H1 (cell line): ENCODE measurements at regions not wholly inside any gene's neighbourhood (a gene's known extent, or its start where the extent isn't known, plus 50 kb on each side); places are given as distances from the start of the nearest gene placed in this dataset.

Source experiments
- EZH2 ChIP-seq: fragments of 200-600 bp; sonication (generic); IDR thresholded peaks from 2 replicates; pipeline ENCODE4 v1.7.1; 2012; ENCODE audit warnings: low read depth, mild to moderate bottlenecking, moderate library complexity, low read length, inconsistent platforms; ENCODE audit not compliant: severe bottlenecking

DNA sequence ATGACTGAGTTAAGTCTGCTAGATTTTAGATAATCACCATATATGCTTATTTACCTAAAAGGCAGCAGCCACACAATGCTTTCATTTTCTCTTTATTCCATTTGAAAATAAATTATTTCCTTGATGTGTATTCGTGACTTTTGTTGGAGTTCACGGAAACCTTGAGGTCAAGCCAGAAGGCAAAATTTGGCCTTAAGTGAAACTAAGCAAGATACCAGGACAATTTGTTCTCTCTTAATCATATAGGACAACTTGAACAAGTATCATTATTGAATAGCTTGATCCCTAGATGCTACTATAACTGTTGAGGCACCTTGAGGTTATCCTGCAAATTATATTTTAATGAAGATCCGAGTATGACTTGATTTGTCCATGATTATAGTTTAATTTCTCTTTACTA is 429.2 kb upstream of the DACH1 start (continued):
- no peak for TF ChIP-seq EZH2
